ENCODE measurements at regions not wholly inside any gene's neighbourhood (a gene's known extent, or its start where the extent isn't known, plus 50 kb on each side); places are given as distances from the start of the nearest gene placed in this dataset.

DNA sequence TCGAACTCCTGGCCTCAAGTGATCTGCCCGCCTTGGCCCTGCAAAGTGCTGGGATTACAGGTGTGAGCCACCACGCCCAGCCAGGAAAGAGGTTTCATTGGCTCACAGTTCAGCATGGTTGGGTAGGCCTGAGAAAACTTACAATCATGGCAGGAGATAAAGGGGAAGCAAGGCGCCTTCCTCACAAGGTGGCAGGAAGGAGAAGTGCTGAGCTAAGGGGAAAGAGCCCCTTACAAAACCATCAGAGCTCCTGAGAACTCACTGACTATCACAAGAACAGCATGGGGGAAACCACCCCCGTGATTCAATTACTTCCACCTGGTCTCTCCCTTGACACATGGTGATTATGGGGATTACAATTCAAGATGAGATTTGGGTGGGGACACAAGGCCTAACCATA is 411.7 kb upstream of the ZFHX3 start:
- DNase-seq (ENCODE audit: low spot score), result no peak

DNA sequence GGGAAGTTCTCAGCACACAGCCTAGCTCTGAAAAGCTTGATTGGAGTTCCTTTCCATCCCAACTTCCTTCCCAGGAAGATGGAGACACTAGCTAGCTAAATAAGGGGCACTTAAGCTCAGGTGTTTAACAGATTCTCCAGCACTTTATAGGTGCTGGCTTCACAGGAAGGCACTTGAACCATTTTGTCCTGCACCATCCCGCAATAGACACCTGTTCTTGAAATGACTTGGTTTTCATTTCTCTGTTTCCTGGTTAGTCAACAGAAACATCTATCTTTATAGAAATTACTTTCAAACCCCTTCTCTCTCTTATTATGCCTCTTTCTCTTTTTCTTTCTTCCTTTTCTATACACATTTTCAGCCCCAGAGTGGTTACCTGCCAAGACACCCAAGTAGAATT is 409.9 kb upstream of the ZFHX3 start:
- DNase-seq (ENCODE audit: low spot score), result no peak

DNA sequence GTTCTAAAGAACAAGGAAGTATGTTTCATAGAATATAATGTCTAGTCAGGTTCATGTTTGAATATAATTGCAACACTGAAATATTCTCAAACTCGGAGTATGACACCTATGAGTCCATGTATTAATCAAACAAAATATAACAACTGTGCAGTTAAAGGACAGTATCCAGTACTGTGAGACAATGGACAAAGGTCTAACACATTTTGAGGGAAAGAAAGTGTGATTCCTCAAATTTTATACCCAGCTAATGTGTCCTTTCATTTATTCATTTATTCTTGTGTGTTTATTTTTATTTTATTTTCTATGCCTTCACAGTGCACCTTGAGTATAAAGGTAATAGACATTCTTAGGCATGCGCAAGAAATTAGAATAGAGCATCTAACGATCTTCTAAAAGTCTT is 401.0 kb upstream of the ZFHX3 start:
- no peak for DNase-seq (ENCODE audit: low spot score)

DNA sequence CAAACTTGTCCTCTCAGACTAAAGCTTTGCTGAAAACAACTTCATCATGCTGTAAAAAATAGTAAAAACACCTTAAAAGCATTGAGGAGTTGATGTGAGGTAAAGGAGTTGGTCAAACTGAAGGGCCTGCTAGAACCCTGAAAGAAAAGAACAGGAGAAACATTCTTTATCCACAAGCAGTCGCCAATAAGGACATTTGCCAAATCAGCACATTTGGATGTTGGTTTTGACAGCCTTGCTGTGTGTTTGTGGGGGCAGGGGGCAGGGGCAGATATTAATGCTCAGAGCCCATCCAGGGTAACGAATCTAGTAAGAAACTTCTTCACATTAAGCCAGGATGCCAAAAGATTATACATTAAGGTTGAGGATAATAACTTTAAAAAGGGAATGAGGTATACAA is 399.9 kb upstream of the ZFHX3 start:
- no peak for DNase-seq (ENCODE audit: low spot score)

DNA sequence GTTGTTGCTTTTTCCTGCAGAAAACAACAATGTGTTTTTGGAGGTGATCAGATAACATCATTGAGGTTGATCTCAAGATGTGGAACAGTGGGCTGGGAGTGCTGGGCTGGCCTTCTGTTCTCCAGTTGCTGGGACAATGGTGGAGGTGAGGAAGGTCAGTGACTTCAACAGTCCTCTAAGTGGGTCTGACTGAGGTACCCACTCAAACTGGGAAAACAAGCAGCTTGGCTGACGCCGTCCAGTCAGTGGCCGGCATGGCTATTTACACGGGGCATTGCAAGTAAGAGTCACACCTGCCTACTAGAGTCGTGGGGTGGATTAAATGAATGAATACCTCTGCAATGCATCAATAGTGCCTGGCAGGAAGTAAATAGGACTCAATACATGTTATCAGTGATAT is 386.7 kb upstream of the ZFHX3 start:
- no peak for DNase-seq (ENCODE audit: low spot score)

DNA sequence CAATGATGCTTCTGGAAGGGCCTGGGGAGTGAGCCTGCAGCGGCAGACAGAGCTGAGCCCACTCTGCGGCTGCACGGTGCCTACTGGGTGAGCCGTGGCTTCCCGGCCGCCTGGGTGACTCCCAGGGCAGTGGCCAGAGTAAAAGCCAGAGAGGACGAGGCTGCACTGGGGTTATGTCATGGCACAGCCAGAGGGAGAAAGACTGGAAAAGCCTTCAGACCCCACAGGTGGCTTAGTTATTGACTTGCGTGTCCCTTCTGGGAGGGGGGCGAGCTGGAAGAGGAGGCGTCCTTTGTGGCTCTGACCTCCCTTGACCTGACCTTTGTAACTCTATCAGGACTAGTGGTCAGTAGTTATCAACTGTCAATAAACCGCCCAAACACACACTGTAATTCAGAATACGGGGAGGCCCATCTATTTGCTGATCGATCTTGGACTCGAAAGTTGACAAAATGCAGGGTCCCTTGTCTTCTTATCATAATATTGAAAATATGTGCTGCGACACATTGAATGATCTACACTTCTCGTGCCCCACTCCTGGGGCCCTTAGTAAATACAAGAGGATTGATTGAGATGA is 385.9 kb upstream of the ZFHX3 start:
- no peak for DNase-seq (ENCODE audit: low spot score)

DNA sequence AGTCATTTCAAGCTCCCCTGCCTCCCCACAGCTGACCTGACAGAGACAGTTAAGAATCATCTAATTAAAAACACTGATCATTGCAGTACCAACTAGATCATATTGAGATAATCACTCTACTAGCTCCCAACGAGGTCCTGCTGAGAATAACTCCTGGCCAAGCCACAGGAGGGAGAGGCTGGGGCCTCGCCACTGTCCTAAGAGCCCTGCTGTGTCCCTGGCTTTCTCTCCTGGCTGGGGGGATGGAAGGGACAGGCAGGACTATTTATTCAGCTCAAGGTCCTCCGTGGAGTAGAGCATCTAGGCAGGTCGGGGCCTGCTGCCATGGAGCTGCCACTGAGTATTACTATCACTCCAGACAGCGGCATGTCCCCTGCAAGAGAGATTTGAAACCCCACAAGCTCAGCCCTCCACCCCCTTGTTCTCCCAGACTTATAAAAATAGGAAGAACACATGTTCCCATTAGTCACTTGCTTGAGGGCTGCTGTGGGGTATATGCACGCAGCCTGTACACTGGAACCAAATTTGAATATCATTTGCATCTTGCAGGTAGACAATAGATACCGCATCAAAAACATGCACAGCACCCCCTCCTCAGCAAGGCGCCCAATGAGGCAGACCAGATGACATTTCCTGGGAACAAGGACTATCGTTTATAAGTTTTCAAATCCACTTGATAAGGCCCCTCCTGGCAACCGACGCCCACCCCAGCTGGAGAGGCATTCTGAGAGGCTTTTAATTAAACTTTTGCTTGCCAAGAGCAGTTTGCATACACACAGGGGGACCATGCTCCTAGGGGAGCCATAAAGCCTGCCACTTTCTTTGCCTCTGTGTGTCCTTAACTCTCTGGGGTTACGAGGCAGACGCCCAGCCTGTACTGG is 385.2 kb upstream of the ZFHX3 start:
- DNase-seq (ENCODE audit: low spot score), result no peak

DNA sequence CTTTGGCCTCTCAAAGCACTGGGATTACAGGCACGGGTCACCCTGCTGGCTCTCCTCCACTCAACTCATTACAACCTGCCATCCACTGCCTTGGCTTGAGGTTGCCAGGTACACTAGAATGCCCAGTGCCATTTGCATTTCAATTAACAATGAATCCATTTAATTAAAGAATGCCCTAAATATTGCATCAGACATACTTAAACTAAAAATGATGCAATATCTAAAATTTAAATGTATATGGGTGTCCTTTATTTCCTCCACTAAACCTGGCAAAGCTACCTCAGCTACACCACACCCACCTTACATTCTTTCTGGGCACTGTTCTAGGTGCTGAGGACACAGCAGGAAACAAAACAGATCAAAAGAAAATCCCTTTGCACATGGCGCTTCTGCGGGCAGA is 382.2 kb upstream of the ZFHX3 start:
- no peak for DNase-seq (ENCODE audit: low spot score)

DNA sequence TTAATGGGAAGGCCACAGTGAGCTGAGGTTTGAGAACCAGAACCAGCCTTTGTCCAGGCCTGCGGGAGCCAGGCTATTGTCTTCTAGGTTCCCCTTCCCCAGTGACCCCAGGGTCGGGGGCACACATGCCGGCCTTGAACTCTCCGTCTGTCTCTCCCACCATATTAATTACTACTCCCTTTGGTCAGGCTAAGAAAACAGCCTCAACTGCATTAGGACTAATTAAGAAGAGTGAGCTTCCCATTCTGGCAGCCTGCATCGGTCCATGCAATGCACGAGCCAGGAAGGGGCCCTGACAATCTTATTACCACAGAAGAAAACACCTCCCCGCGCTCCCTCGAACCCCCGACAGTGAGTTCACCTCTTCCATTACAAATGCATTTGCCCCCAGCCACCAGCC is 380.2 kb upstream of the ZFHX3 start:
- DNase-seq (ENCODE audit: low spot score), result no peak

DNA sequence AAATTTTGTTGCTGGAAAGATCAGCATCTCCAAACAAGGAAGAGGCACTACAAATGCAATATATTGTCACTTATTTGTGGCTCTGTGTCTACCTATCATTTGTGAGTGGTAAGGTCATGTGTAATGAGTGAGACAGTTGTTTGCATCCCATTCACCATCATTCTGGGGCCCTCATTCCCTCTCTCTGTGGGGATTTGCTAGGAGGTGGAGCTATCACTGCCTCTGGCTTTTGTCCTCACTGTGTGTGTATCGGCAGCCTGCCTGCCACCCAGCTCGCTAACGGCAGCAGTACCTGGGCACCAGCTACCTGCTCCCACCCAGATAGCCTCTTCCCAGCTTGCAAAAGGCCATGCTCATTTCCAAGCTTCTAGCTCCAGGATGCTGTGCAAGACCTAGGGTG is 379.2 kb upstream of the ZFHX3 start:
- no peak for DNase-seq (ENCODE audit: low spot score)

DNA sequence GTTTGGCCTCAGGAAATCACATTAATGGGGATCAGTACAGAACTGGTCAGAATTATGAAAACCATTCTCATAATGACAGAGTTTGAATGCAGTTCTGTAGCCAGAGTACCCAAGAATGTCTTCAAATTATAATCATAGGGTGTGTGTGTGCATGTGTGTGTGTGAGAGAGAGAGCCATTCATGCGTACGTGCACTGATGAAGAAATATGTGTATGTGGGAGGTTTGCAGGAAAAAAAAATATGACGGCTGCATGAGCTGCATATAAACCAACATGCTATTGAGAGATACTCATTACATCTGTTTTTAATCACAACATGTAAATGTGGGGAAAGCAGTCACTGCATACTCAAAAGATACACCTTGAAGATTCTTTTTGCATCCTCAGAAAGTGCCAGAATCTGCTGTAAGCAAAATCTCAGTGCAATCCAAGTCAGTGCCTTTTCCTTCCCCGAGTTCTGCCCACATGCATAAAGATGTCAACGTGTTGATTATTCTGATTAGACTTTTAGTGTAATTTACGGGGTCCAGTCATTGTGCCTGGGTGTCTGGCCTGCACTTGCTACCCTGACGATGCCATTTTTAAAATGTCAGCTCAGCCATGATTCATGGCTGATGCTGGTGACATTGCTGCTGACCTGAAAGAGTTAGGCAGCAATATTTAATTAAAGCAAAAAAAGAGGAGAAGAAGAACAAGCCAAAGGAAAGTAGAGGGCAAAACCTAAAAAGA is 378.7 kb upstream of the ZFHX3 start:
- DNase-seq (ENCODE audit: low spot score), result no peak

DNA sequence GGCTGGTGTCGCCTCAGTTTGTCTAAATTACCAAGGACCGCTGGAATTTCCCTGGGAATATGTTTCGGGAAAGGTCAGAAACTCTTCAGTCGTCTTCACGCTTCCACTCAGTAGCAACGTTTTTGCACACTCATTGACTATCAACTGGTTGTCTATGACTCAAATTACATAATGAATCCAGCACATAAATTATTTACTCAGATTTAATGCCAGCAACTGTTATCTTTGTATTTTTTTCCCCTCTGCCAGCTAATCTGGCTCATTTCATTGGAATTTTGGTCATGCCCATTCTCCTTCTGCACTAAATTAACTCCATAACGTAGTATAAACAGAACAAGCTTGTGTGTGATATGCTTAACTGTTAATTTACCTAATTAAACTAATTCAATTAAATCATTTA is 372.7 kb upstream of the ZFHX3 start:
- DNase-seq (ENCODE audit: low spot score), result no peak

DNA sequence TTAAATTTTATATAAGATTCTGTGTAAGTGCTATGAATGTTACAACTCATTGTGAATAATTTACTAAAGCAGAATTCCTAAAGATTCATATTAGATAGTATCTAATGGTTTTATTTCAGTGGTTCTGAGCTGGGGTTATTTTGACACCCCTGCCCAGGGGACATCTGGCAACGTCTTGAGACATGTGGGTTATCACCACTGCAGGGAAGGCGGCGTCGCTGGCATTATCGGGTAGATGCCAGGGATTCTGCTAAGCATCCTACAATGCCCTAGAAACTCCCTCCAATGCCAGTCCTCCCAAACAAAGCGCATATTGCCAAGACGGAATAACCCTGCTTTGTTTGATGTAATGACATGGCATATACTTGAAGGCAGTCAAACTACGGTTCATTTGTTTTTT is 372.3 kb upstream of the ZFHX3 start:
- no peak for DNase-seq (ENCODE audit: low spot score)

DNA sequence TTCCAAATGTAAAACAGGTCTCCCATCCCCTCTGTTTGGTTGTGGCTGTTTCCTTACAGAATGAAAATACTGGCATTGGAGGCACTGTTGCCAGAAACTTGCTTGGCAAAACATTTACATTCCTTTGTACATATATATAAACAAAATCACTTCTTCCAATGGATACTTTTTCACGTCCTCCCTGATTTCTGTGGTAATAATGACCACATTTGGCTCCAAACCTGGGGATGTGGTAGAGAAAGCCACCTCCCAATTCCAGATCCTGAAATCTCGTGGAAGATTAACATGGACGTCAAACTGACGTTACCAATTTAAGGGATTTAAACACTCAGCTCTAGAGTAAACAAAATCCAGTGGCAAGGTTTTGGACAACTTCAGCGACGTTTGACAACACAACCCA is 370.8 kb upstream of the ZFHX3 start:
- no peak for DNase-seq (ENCODE audit: low spot score)

DNA sequence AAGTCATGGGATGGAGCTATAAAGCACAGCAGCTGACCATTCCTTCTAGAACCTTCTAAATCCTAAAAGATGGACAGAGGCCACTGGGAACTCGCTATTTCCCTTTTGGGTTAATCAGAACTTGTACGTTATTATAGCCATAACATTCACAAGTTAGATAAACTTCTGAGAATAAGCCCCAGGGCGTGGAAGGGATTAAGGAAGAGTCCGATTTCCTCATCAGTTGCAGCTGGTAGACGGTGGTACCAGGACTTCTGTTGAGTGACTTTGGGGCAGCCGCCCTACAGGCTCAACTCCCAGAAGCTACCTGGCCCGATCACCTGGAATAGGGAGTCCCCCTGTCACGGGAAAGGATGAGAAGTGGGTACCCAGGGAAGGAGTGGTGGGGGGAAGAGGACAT is 370.1 kb upstream of the ZFHX3 start:
- DNase-seq (ENCODE audit: low spot score), result no peak

DNA sequence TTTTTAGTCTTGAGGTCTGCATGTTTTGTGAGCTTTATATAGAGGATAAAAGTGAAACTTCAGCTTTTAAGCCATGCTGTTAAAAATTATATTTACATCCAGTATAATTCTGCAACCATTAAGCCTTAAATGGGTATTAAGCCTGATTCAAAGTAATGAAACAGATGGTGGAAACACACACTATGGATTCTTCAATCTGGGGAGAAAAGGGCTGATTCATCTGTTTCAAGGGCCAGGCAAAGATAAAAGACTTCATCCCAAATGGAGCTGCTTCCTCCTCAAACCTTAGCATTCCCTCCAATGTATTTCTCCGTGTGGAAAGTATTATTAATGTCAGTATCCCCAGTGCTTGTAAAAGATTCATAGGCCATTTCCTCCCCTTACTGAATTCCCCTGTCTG is 367.4 kb upstream of the ZFHX3 start:
- no peak for DNase-seq (ENCODE audit: low spot score)

DNA sequence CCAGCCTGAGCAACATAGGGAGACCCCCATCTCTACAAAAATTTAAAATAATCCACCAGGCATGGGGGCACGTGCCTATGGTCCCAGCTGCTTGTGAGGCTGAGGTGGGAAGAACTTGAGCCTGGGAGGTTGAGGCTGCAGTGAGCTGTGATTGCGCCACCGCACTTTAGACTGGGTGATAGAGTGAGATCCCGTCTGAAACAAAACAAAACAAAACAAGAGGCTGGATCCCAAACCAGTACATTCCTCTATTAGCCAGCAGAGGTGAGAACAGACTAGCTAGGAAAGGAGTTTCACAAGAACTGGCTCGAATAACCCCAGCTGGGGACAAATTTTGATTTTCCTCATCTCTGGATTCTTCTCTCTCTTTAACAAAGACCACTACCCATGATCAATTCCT is 366.7 kb upstream of the ZFHX3 start:
- DNase-seq (ENCODE audit: low spot score), result no peak

DNA sequence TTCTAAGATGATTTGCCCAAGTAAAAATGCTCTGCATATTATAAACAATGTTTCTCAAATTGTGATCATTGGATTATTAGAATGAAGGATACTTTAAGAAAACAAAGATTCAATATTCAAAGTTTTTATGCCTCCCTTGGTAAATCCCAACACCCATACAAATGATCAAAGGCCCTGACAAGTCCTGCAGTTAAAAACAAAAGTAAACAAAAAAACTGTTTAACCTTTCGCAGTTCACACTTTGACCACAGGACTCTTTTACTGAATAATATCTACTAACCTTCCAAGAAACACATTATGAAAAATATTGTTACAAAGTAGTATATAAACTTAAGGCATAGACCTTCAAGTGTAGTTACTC is 365.9 kb upstream of the ZFHX3 start:
- DNase-seq (ENCODE audit: low spot score), result no peak

DNA sequence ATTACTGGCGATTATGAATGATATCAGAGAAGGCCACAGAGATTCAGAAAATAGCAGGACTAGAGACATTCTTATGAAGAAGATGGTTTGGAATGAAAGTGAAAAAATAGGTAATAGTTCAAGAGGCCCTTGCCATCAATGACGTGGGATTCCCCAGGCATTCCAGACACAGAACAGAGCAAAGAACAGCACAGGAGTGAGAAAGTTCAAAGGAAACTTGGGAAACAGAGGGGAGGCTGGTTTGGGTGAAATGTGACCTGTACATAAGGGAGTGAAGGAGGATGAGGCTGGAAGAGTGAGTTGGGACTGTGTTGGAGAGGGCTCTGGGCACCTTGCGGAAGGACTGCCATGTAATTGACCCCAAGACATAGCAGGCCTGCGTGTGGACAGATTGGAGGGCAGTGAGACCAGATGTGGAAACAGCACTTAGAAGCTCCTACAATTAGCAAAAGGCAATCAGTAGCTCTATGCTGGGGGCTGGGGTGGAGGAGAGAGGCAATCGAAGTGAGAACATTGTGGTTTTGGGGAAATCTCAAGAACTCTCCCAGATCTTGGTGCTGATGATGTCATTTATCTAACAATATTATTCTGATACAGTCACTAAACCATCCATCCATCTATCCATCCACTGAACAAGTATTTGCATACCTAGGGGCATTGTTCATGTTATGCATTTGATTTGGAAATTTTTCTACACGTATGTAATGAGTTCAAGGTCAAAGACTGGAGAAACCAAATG is 365.3 kb upstream of the ZFHX3 start:
- no peak for DNase-seq (ENCODE audit: low spot score)

DNA sequence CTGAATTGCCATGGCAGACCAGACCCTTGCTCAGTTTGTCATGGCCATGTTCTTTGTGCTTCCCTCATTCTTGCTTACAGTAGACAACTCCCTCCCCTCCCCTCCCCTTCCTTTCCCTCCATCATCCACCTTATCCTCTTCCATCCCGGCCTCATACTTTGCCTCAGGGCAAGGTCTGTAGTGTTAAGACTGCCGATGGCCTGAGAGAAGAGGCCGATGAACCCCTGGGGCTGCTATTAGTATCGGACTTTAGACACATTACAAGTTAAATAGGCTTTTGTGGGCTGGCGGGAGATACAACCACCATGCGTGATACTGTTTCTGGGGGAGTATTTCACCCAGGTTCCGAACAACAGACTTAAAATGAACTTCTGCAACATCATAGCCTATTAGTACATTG is 364.5 kb upstream of the ZFHX3 start:
- DNase-seq (ENCODE audit: low spot score), result no peak

DNA sequence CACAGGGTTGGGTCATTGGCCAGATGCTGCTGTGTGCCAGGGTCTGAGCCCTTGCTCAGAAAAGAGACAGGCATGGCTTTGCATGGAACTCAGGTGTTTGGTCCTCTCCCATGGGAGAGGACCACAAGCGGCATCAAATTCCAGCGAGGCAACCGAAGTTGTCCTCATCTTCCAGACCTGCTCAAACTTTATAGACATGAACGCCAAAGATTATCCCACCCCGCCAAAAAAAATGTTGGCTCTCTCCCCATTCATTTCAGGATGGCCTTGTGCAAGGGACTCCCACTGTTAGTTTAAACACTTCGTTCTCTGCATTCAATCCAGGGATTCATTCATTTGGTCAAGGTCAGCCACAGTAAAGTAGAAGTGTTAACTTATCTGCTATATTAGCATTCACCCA is 360.8 kb upstream of the ZFHX3 start:
- no peak for DNase-seq (ENCODE audit: low spot score)

DNA sequence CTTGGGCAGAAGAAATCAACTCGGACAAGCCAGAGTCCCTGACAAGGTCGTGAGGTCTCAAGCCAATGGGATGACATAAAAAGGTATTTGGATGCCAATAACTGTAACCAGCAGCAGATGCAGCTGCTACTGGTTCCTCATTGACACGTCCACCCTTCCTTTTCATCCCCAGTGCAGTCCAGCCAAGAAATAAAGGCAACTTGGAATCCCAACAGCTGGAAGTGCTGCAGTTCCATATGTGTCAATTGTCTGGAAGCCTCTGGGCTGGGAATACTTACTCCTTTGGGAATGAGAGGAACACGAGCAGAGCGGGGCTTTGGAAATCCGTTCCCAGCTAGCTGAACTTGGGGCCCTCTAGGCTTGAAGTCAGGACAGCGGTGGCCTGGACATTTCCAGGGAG is 360.4 kb upstream of the ZFHX3 start:
- DNase-seq (ENCODE audit: low spot score), result no peak

DNA sequence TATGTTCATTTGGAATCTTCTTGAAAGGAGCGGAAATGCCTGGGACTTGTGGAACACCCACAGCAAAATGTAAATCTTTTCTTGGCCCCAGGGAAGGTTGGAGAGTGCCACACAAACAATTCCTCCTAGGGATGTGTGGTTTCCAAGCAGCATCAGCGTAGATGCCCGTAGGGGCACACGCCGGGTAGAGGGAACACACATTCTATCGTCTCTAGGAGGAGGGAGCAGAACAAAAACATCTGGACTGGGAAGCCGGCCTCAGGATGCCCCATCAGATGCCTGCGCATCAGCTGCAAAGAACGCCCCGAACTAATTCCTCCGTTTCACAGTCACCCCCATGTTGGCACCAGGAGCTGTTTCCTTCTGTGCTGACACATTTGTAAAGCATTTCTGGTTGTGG is 357.9 kb upstream of the ZFHX3 start:
- DNase-seq (ENCODE audit: low spot score), result peak; percentile 30
